ENCODE measurements at regions not wholly inside any gene's neighbourhood (a gene's known extent, or its start where the extent isn't known, plus 50 kb on each side); places are given as distances from the start of the nearest gene placed in this dataset.

DNA sequence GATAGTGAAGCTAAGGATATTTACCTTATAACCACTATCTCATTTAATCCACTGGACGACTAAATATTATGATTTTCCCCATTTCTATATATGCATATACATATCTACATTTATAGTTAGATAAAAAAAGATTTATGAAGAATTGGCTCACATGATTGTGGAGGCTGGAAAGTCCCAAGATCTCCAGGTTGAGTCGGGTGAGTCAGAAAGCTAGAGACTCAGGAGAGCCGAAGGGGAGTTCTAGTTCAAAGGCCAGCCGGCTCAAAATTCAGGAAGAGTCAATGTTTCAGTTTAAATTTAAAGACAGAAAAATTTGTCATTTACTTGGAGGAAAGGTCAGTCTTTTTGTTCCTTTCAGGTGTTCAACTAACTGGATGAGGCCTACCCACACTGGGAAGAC lies 158.2 kb upstream of the CPEB2 start:
- no peak for DNase-seq (ENCODE audit: low spot score)

DNA sequence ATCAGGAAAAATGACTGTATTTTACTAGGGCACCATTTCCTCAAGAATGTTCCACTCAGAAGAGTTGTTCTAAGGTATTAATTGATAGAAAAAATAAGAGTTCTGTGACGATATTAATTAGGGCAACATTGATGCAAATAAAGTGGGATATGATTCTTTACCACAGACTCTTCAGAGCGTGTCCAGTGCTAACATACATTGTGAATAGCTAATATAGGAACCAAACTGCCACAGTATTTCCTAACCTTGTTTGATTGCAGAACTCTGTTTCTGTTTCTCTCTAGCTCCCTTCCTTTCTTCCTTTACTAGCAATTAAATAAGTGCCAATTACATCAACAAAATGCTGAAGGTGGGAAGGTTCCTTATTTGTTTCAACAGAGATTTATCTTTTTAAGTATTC lies 154.1 kb upstream of the CPEB2 start:
- DNase-seq (ENCODE audit: low spot score): no peak

DNA sequence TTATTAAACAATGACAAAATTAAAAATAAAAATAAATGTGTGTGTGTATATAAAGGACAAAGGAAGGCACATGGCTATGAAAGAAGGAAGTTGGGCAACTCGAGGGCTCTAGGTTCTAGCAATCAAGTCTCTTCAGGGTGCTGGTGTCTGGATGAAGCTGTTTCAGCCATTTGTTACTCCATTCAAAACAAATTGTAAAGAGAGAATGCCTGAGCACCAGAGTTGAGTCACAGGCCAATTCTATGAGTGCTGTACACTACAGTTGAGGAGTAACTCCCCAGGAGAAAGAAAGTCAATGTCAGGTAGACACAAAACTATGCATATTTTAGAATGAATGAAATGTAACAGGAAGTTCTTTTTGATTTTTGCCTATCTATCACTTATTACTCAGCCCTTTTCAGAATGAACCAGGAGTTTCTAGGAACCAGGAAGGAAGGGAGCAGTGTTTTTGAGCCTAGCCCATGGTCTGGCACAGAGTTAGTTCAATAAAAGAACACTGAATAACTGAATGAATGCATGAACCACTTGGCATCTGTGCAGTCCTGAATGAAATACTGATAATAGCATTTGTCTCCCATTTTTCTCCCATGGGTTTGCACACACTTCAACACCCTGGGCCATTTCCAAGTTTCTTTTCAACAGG lies 151.7 kb upstream of the CPEB2 start:
- no peak for DNase-seq (ENCODE audit: low spot score)

DNA sequence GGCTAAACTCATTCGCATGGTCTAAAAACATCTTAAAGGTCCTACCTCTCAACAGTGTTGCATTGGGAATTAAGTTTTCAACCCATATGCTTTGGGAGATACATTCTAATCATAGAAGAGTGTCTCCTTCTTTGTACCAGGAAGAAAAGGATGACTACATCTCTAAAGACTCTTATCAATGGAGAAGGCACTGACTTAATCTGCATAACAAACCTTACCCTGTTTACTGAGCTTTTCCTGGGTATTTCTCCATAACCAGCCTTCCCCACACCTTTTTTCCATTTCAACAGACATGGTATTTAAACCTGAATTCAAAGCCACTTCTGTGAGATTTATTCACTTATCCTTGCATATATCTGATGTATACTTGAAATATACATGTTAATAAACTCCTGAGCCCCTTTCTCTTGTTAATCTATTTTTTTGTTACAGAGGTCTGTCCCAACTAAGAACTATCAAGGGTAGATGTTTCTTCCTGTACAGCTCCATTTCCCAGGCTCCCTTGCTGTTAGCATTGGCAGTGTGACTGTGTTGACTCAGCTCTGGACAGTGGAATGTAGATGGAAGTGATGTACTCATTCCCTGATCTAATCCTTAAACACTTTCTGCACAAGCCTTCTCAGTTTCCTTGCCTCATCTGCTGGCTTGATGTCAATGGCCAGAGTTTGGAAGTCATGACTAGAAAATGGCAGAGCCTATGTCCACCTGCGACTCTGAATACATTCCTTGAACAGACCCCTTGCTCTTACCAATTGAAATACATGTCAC lies 148.9 kb upstream of the CPEB2 start:
- DNase-seq (ENCODE audit: low spot score): no peak

DNA sequence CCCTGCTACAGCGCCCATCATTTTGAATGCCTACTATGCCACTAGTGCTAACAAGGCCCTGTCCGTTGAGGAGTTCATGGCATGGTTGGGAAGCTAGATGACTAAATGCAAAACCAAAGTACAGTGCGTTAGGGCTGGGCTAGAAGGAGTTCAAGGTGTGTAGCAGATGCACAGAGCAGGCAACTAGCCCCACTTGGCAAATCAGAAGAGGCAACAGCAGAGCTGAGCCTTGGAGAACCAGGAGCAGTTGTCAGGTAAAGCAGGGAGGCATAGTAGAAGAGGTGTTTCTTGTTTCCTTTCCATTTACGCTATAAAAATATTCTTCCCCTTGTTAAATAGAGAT lies 146.6 kb upstream of the CPEB2 start:
- DNase-seq (ENCODE audit: low spot score): no peak

DNA sequence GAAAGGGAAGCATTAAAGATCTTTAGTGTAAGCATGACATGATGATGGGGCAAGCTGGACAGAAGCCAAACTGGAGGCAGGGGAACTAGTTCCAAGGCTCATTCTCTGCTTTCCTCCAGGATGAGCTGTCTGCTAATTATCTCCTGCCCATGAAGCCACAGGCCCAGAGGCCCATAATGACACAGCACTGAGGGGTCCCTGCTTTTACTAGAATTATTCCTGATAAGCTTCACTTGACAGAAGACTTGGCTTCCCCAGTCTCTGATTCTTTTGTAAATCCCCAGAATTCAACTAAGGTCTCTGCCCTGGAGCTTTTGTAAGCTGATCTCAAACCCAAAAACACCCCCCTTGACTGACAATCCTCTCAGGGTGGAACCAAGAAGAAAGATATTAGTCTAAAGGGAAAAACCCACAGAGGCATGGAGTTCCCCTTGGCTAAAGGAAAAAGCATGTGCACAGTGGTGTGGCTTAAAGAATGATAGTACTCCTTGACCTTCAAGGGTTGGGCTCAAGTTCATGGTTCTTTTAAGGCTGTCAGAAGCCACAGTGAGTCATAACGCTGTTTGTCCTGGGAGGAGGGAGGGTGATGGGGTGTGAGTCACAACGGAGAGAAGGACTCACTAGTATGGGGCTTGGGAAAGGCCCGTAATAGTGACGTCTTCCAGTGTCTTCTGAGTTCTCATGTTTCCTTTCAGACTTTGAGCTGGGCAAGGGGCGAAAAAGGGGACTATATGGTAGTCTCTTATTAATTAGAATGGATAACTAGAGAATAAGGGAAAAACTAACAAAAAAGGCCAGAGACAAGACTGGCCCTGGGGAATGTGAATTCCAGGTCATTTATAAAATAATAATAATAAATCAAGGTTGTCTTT lies 146.0 kb upstream of the CPEB2 start:
- DNase-seq (ENCODE audit: low spot score): no peak

DNA sequence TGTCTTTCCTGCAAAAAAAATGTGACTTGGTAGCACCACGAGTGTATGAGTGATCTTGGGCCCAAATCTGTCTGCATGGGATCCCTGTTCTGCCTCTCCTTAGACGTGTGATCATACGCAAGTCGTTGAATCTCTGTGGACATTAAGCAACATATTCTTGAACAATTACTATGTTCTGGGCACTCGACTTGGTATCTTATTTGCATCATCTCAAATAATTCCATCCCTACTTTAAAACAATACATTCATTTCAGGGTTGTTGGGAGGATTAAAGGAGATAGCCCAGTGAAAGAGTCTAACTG lies 145.4 kb upstream of the CPEB2 start:
- no peak for DNase-seq (ENCODE audit: low spot score)

DNA sequence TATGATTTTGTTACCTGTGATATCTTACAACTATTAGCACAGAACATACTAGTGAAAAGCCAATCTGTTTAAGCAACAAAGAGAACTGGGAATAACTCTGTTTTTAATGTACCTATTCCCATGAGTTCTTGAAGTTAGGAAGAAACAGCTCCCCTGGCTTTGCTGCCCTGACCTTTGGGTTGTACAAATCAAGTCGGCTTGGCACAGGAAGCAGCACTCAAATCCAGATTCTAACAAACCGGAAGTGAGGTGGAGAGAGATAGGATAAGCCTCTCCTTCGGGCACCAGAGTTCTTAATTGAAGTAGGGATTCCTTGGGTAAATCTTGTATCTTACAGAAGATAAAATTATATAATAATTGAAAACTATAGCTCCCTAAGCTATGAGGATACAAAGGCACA lies 144.8 kb upstream of the CPEB2 start:
- no peak for DNase-seq (ENCODE audit: low spot score)

DNA sequence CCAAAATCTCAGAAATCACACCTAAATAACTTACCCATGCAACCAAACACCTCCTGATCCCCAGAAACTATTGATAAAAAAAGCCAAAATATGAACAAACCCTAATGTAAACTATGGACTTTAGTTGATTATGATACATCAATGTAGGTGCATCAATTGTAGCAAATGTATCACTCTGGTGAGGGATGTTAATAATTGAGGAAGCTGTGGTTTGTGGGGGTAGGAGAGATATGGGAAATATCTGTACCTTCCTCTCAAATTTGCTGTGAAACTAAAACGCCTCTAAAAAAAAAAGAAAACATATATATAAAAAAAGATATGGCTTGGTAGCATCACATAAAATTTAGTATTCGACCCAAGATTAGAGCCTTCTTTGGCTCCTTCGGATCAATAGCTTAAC lies 144.3 kb upstream of the CPEB2 start:
- DNase-seq (ENCODE audit: low spot score): no peak

DNA sequence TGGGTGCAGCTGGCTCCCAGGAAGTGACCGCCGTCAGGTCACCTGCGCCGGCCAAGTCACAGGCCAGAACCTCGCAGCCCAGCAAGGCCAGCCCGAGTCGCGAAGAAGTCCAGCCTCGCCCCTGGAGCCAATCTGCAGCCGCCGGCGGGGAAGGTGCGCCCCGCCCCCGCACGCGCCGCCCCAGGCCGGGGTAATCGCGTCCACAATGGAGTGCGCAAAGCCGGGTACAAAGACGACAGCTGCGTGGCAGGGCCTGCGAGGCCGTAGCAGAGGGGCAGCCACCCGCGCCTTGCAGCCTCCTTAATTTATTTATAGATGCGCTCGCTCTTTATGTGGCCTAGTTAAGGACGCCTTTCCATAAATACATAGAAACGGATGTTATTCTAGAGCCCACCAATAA lies 139.4 kb upstream of the CPEB2 start:
- DNase-seq (ENCODE audit: low spot score): no peak

DNA sequence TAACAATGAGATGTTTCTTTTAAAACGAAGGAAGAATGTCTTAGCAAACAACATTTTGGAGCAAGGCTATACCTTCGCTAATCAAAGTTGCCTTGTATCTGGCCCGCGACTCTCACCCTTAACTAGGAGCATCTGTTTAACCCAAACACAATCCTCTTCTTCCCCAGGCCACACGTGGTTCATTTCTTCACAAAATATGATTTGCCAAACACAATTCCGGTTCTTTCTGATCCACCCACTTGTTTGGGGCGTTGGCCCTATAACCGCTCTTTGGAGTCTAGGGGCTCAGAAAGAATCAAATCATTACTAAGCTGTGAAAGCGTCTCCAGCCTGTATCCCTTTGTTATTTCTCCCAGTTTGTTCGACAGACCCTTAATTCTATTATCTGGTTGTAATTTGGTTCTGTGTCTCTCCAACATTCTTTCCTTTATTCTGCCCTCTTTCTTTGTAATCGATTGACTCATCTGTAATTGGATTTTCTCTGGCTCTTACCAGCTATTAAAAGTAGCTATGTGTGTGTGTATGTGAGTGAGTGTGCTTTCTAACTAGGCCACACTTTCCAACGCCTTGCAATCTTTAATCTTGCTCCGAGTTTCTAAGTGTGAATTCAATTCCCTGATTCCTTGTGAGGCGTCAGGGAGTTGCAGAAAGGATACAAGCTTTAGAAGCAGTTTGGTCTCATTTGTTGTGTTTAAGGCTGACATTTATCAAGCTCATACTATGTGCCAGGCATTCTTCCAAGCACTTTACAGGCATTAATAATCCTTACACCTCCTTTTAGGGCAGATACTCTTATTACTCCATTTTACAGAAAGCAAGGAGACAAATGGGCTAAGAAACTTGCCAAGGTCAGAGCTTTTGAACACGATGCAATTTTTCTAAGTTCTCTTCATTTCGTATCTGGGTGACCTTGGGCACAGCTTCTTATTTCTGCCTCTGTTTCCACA lies 138.6 kb upstream of the CPEB2 start:
- no peak for DNase-seq (ENCODE audit: low spot score)

DNA sequence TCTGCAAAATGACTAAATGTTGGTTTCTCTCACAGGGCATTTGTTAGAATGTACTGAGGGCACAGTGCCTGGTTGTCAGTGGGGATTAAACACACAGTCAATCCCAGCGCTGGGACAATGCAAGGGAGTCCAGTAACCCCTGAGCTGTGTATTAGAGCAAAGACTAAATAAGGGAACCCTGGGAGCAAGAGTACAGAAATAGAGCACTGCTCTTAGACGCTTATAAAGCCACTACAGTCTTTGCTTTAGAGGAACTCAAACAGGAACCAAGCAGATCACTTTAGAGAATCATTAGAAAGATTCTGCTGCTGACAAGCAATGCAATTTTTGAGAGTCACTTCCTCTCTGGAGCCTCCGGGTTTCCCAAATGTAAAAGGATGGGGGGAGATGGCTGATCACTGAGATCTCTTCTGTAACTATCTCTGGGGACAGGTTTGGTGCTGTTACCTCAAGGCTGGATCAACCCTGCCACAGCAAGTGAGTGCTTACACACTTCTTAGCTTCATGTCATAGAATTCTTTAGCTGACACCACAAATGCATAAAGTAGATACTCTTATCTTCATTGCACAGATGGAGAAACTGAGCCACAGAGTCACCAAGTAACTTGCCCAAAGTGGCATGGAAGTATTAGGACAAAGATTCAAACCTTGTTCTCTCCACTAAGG lies 137.8 kb upstream of the CPEB2 start:
- DNase-seq (ENCODE audit: low spot score): no peak

DNA sequence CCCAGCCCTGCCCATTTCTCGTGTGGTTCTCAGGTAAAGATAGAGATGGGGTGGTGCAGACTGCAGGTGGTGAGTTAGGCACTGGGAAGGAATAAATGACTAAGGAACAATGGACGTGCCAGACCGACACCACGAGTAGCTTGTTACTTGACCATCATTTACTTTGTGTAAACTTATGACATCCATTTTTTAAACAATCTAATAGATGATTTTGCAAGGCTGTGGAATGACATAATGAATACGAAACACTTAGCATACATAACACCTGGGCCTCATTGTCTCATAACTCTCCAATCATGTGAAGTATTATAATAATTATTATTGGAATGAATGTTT lies 137.3 kb upstream of the CPEB2 start:
- DNase-seq (ENCODE audit: low spot score): no peak

DNA sequence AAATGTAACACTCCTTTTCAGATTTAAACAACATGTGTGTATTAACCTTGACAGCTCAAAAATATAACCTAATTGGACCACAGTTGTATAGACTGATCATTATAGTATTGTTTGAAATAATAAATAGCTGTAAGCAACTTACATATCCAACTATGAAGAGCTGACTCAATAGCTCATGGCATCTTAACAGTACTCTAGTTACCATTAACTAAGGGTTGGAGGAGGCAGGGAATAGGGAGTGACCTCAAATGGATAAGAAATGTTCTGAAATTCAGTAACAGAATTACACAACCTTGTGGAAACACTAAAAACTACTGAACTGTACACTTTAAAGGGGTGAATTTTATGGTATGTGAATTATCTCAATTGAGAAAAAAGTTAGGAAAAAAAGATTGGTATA lies 136.5 kb upstream of the CPEB2 start:
- DNase-seq (ENCODE audit: low spot score): no peak

DNA sequence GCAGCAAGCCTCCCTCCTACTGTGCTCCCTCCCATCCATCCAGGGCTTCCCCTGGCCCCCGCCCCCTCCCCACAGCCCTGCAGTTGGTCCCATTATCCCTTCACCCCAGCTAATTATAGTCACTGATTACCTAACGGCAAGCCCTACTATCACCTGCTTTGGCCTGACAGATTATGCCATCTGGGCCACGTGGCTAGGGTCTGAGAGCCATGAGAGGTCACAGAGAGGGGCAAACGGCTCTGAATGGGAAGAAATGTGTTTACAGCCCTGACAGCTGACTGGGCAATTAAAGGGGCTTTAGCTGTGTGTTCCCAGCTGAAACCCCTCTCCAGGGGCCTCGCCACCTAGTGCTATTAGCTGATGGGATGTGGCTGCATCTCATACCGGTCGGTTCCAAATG lies 134.4 kb upstream of the CPEB2 start:
- no peak for DNase-seq (ENCODE audit: low spot score)

DNA sequence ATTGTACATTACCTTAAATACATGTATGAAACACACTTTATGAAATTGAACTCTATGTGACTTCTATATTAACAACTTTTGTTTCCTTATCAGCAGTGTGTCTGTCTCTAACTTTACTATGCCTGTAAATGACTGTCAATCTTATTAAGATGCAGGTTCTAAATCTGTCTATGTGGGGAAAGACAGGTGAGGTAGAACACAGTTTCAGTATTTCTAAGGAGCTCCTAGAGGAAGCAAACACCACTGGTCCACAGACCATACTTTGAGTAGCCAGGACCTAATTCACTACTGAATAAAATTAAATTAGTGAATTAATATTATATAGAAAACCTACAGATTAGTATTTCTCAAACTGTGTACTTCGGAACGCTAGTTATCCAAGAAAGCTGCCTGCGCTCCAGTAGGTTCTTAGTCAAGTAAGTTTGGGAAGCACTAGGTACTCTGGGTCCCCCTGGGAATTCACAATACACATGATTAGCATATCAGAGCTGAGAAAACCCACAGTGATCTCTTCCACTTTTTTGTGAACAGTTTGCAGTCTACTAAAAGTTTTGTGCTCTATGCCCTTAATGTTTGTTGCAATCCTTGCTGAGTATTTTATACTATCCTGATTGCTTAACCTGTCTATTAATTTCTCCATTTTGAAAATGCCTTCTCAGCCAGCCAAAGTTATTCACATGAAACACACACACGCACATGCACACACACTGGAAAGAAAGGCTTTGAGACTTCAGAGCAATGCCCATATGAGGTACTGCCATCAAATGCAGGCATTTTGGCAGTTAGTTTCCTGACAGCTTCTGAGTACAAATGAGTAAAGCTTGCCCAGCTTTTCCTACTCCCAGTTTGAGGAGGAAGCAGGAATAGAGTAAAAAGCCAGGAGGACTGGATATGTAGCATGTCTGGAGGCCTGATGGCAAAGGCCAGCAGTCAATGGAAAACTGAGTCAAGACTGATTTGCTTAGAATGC lies 133.6 kb upstream of the CPEB2 start:
- no peak for DNase-seq (ENCODE audit: low spot score)

DNA sequence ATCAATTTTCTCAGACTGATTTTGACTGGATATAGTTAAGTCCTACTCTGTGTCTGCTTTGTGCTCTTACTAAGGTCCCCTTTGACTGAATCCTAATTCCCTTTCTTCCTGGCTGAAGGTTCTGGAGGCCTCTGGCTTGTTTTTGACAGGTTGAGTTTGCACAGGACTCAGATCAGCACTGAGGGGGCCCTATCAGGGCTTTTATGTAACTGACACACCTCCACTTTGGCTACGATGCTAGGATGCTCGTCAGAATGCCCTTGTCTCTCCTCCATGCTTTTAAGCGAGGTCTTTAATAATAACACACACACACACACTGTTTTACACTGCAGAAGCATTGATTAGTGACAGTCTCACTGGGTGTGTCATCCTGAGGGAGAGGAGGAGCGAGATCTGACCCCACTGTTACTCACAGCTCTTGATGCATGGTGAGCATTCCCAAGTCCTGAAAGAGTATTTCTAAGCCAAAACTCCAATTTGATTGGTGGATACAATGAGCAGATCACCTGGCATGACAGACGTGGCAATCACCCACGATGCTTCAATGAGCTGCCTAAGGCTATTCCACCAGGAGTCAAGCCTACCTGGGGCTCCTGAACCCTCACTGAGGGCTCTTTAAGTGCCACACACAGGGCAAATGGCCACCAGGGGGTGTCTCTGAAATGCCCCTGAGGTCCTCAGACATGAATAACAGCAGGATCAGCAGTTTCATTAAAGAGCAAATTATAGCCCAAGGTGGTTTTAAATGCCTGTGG lies 130.4 kb upstream of the CPEB2 start:
- DNase-seq (ENCODE audit: low spot score): no peak

DNA sequence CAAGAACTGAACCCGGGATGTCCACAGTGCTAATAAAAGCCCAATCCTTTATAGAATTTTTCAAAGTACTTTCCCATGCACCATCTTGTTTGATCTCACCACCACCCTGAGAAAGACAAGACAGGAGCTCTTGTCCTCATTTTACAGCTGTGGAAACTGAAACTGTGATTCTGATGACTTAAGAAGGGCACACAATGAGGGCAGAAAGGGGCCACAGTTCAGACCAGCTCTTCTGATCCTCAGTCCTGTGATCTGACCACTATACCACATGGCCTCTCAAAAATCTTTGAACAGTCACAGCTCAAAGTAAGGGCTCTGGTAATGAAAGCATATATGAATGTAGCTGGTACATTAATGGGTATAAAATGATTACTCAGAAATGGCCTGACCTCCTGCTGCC lies 127.3 kb upstream of the CPEB2 start:
- DNase-seq (ENCODE audit: low spot score): no peak

DNA sequence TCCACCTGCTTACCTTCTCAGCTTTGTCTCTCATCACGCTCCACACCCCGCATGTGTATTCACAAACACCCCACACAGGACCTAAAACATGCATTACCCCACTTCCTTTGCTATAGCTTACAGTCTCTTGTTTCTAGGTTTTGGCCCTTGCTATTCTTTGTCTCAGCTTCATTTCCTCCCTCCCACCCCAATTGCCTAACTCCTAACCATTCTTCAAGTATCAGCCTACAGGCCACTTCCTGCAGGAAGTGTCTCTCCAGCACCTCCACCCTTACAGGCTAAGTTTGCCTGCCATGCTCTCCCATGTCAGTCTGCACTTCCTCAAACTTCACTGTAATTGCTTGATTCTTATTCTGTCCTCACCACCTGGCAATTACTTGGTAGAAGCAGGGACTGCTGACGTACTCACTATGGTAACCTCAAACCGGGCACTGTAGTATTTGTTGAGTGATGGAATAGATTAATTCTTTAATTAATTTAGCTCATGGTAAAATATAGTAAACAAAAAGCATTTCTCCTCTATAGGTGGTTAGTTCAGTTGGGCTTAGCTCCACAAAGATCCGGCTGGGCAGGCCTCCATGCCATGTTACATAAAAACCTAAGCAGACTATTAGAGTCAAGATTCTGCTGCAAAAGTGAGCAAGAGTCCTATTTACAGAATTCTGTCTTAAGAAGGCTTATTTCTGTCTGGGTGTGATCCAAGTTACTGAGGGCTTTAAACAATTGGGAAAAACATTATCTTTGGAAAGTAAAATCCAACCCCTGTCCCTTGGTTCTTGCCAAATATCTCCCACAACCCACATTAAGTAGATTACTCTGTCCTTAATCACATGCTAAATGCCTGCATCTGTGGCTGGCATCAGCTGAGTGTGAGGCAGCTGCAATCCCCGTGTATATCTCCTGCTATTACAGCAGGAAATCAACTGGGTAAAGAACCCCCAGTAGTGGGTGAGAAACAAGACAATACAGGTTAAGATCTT lies 124.7 kb upstream of the CPEB2 start:
- DNase-seq (ENCODE audit: low spot score): no peak

Data from putamen (tissue), 1 donor.